H1 (cell line): ENCODE measurements at regions not wholly inside any gene's neighbourhood (a gene's known extent, or its start where the extent isn't known, plus 50 kb on each side); places are given as distances from the start of the nearest gene placed in this dataset.
A peak's percentile ranks its signal among the peaks of the same experiment; 100 is the strongest.
"Not testable (repeated sequence)": the region's sequence is repeated elsewhere in the genome, so short reads cannot be mapped to it uniquely, and the experiment has no call there.

Experiments used
- CTCF ChIA-PET: fragments of 300-600 bp; sonication (Branson Sonifier 250); formaldehyde crosslinking; loops from one replicate; lab custom pipeline; 2021; ENCODE audit not compliant: partially characterized antibody; lab: Charles Lee
- POLR2A ChIA-PET: fragments of 300-600 bp; sonication (Branson Sonifier 250); formaldehyde crosslinking; loops from one replicate; lab custom pipeline; 2021; ENCODE audit warnings: inconsistent platforms; ENCODE audit not compliant: partially characterized antibody; lab: Charles Lee
- DNase-seq, 2 experiments: peaks; one replicate each; pipeline versions ENCODE4 v3.0.0 to v3.0.0-alpha.2; 2010 to 2022; ENCODE audit warnings: low spot score in 2 of 2, low read depth in 1 of 2, mixed read lengths in 1 of 2
- FAIRE-seq: peaks from 2 replicates; lab custom pipeline; 2011; peaks lifted over from hg19 to GRCh38; lab: Jason Lieb, UNC
- H2AFZ ChIP-seq: 2 replicates; pipeline ENCODE4 v1.8.1; 2012; ENCODE audit warnings: low read length, inconsistent platforms
- H2AK5ac ChIP-seq: 2 replicates; pipeline ENCODE4 v1.6.1; 2013; ENCODE audit warnings: low read depth, low read length
- H2BK120ac ChIP-seq: replicated peaks from 2 replicates; pipeline ENCODE3; 2013; ENCODE audit warnings: low read depth, low read length, inconsistent platforms
- H2BK12ac ChIP-seq: 2 replicates; pipeline ENCODE4 v1.6.1; 2013; ENCODE audit warnings: low read depth, low read length
- H2BK15ac ChIP-seq: 2 replicates; pipeline ENCODE4 v1.6.1; 2013; ENCODE audit warnings: low read length
- H2BK20ac ChIP-seq: 2 replicates; pipeline ENCODE4 v1.6.1; 2013; ENCODE audit warnings: low read length
- H2BK5ac ChIP-seq: 2 replicates; pipeline ENCODE4 v1.6.1; 2013; ENCODE audit warnings: low read depth, low read length
- H3K14ac ChIP-seq: 2 replicates; pipeline ENCODE4 v1.6.1; 2013; ENCODE audit warnings: inconsistent platforms; ENCODE audit not compliant: insufficient read length
- H3K18ac ChIP-seq: 2 replicates; pipeline ENCODE4 v1.6.1; 2013; ENCODE audit warnings: low read length; ENCODE audit errors: extremely low read depth
- H3K23ac ChIP-seq: 2 replicates; pipeline ENCODE4 v1.6.1; 2013; ENCODE audit warnings: inconsistent platforms; ENCODE audit not compliant: insufficient read length
- H3K23me2 ChIP-seq: 2 replicates; pipeline ENCODE4 v1.6.1; 2013; ENCODE audit warnings: low read depth, low read length
- H3K27ac ChIP-seq: 2 replicates; pipeline ENCODE4 v1.6.1; 2011; ENCODE audit warnings: low read depth, low read length, inconsistent platforms
- H3K27me3 ChIP-seq, 4 experiments: replicated peaks in 1 of 4; 1 replicate in 1 of 4; 2 replicates in 3 of 4; pipeline versions ENCODE4 v1.6.1 to v1.8.1; 2011 to 2013; ENCODE audit warnings: low read length in 3 of 4, mild to moderate bottlenecking in 3 of 4, inconsistent platforms in 2 of 4, mixed read lengths in 2 of 4, moderate library complexity in 1 of 4; ENCODE audit not compliant: control insufficient read depth in 3 of 4, insufficient read depth in 3 of 4; ENCODE audit errors: extremely low read depth in 1 of 4
- H3K36me3 ChIP-seq, 4 experiments: 2 replicates each; pipeline versions ENCODE4 v1.6.1 to v1.8.1; 2011 to 2013; ENCODE audit warnings: mild to moderate bottlenecking in 4 of 4, low read length in 3 of 4, moderate library complexity in 2 of 4, control low read depth in 1 of 4, inconsistent platforms in 1 of 4; ENCODE audit not compliant: insufficient read depth in 4 of 4, control insufficient read depth in 2 of 4
- H3K4ac ChIP-seq: replicated peaks from 2 replicates; pipeline ENCODE3; 2013; ENCODE audit warnings: low read length, low read depth, mixed read lengths, inconsistent platforms; ENCODE audit not compliant: insufficient read length
- H3K4me1 ChIP-seq, 4 experiments: replicated peaks in 1 of 4; 1 replicate in 1 of 4; 2 replicates in 3 of 4; pipeline versions ENCODE4 v1.6.1 to v1.8.1; 2011 to 2013; ENCODE audit warnings: low read length in 3 of 4, inconsistent platforms in 2 of 4, mixed read lengths in 1 of 4; ENCODE audit not compliant: insufficient read depth in 4 of 4, control insufficient read depth in 3 of 4
- H3K4me2 ChIP-seq, 2 experiments: 2 replicates each; pipeline versions ENCODE4 v1.6.1 to v1.8.1; 2011 to 2013; ENCODE audit warnings: low read depth in 2 of 2, low read length in 2 of 2, control low read depth in 1 of 2, inconsistent platforms in 1 of 2, mild to moderate bottlenecking in 1 of 2; ENCODE audit not compliant: insufficient read depth in 1 of 2
- H3K4me3 ChIP-seq, 4 experiments: fragments of 200-600, 300-600 bp in 1 of 4; sonication (generic), shearing (Covaris generic), sonication (Bioruptor Twin) in 1 of 4; 2 replicates each; pipeline versions ENCODE4 v1.5.1 to v1.8.1; 2011 to 2016; ENCODE audit warnings: low read length in 4 of 4, low read depth in 3 of 4, control low read depth in 2 of 4, inconsistent platforms in 2 of 4, mild to moderate bottlenecking in 2 of 4, mixed read lengths in 1 of 4, moderate library complexity in 1 of 4; ENCODE audit not compliant: insufficient read depth in 2 of 4; ENCODE audit errors: extremely low read depth in 1 of 4
- H3K56ac ChIP-seq: replicated peaks from 2 replicates; pipeline ENCODE3; 2013; ENCODE audit warnings: low read depth, mild to moderate bottlenecking, mixed read lengths, low read length, inconsistent platforms; ENCODE audit not compliant: insufficient read length
- H3K79me1 ChIP-seq: 2 replicates; pipeline ENCODE4 v1.6.1; 2013; ENCODE audit warnings: low read depth, low read length, control low read depth
- H3K79me2 ChIP-seq, 2 experiments: 2 replicates each; pipeline versions ENCODE4 v1.6.1 to v1.8.1; 2012 to 2013; ENCODE audit warnings: low read length in 2 of 2, mild to moderate bottlenecking in 2 of 2, inconsistent platforms in 1 of 2; ENCODE audit not compliant: insufficient read depth in 2 of 2, control insufficient read depth in 1 of 2
- H3K9ac ChIP-seq, 4 experiments: replicated peaks in 1 of 4; 1 replicate in 1 of 4; 2 replicates in 3 of 4; pipeline versions ENCODE4 v1.6.1 to v1.8.1; 2011 to 2013; ENCODE audit warnings: low read depth in 3 of 4, low read length in 3 of 4, control low read depth in 2 of 4, mild to moderate bottlenecking in 2 of 4, moderate library complexity in 2 of 4, inconsistent platforms in 1 of 4; ENCODE audit errors: extremely low read depth in 1 of 4
- H3K9me3 ChIP-seq, 2 experiments: 2 replicates each; pipeline versions ENCODE4 v1.6.1 to v1.8.1; 2012 to 2013; ENCODE audit warnings: mild to moderate bottlenecking in 2 of 2, moderate library complexity in 2 of 2, control low read depth in 1 of 2, inconsistent platforms in 1 of 2, low read depth in 1 of 2, low read length in 1 of 2, mixed read lengths in 1 of 2; ENCODE audit not compliant: insufficient read depth in 2 of 2
- H4K20me1 ChIP-seq, 2 experiments: replicated peaks in 1 of 2; 2 replicates each; pipeline versions ENCODE3 to v1.8.1; 2011 to 2013; ENCODE audit warnings: inconsistent platforms in 2 of 2, low read length in 2 of 2, mild to moderate bottlenecking in 1 of 2; ENCODE audit not compliant: insufficient read depth in 2 of 2, control insufficient read depth in 1 of 2
- H4K5ac ChIP-seq: 2 replicates; pipeline ENCODE4 v1.6.1; 2013; ENCODE audit warnings: low read length, low read depth, mixed read lengths, inconsistent platforms; ENCODE audit not compliant: insufficient read length
- H4K8ac ChIP-seq: 2 replicates; pipeline ENCODE4 v1.8.0; 2013; ENCODE audit warnings: mild to moderate bottlenecking, moderate library complexity, low read length, inconsistent platforms; ENCODE audit not compliant: insufficient read depth; ENCODE audit errors: extremely low read depth
- H4K91ac ChIP-seq: replicated peaks from 2 replicates; pipeline ENCODE3; 2013; ENCODE audit warnings: low read length, mixed read lengths, inconsistent platforms; ENCODE audit not compliant: insufficient read length
- MAFK ChIP-seq: IDR thresholded peaks from 2 replicates; pipeline ENCODE4 v1.6.1; 2012; ENCODE audit warnings: low read depth, mild to moderate bottlenecking, improper control_type of control experiment, low read length
- RAD21 ChIP-seq, 2 experiments: IDR thresholded peaks in 1 of 2; conservative IDR thresholded peaks in 1 of 2; 2 replicates each; pipeline ENCODE4 v1.6.1; 2011; ENCODE audit warnings: low read depth in 2 of 2, low read length in 2 of 2, improper control_type of control experiment in 1 of 2, inconsistent platforms in 1 of 2, mild to moderate bottlenecking in 1 of 2, moderate library complexity in 1 of 2
- WGBS, 2 experiments: shearing (Covaris generic) in 1 of 2; methylation state at CpG; one replicate each; pipeline versions ENCODE4 v1.1.6 to v1.1.7; 2013 to 2015; ENCODE audit warnings: low lambda C conversion rate in 2 of 2, mixed read lengths in 2 of 2, inconsistent platforms in 1 of 2, low coverage in 1 of 2, missing lambda C conversion rate in 1 of 2; ENCODE audit not compliant: insufficient replicate concordance in 2 of 2, insufficient coverage in 1 of 2, insufficient read length in 1 of 2; ENCODE audit errors: extremely low coverage in 1 of 2, missing lambda C conversion rate in 1 of 2; 5-methylcytosine and 5-hydroxymethylcytosine counted together

- Histone ChIP-seq H2BK120ac (no peak overlapping the region), H3K23ac (no peak overlapping the region), H3K23me2 (no peaks in the 10 kb centered on the region), H3K4me3 (no peak overlapping the region), H4K91ac (no peak overlapping the region), H3K4me2 (no peak overlapping the region), H3K36me3 (no peaks in the 10 kb centered on the region), H3K79me1 (no peaks in the 10 kb centered on the region), H2AK5ac (no peak overlapping the region), H3K9ac (no peak overlapping the region), H3K18ac (no peak overlapping the region), H3K27ac (no peak overlapping the region), H3K79me2 (no peaks in the 10 kb centered on the region), H2BK15ac (no peak overlapping the region), H4K8ac (no peak overlapping the region), H4K5ac (no peak overlapping the region), H3K4me1 (no peaks in the 10 kb centered on the region), H2AFZ (no peak overlapping the region), H4K20me1 (no peaks in the 10 kb centered on the region), H3K14ac (no peak overlapping the region), H2BK5ac (no peak overlapping the region), H3K4ac (no peak overlapping the region), H3K9me3 (no peaks in the 10 kb centered on the region), H3K56ac (no peak overlapping the region), H3K27me3 (no peaks in the 10 kb centered on the region), H2BK20ac (no peak overlapping the region), H2BK12ac (no peak overlapping the region)
- 93% methylated on average over 7 of the region's 7 CpGs; no CpG with 5 or more reads in 1 of the 2 experiments for WGBS, 2 experiments
- ChIA-PET POLR2A (no interaction called here), CTCF (interaction anchor here (0.6 to 1.0 kb wide), 2 partner anchors 21 to 545 kb away, joined by 3 read pairs; no protein-coding TSS in a partner anchor)
- FAIRE-seq (no peak), DNase-seq (no peak)
- TF ChIP-seq MAFK, result peak; percentile 37; the same call in 1 of the 2 replicates
- TF ChIP-seq RAD21 (IDR thresholded peaks at IDR 0.05 in 1 of 2, conservative IDR thresholded peaks at IDR 0.05 in 1 of 2; ENCODE audit: low read depth in 2 of 2, low read length in 2 of 2), result no peak
Measured at GRCh38 chr10:8853048-8853447, 798.6 kb downstream of the GATA3 start.

GRCh38 chr10:8868924-8869323 is 814.4 kb downstream of the GATA3 start:
- POLR2A ChIA-PET, H3K9ac ChIP-seq, H2BK20ac ChIP-seq, DNase-seq, H2BK120ac ChIP-seq, H2BK15ac ChIP-seq, H2AFZ ChIP-seq, H3K79me1 ChIP-seq, H3K36me3 ChIP-seq, H3K14ac ChIP-seq, H3K23me2 ChIP-seq, H3K4ac ChIP-seq, H3K18ac ChIP-seq, H2BK12ac ChIP-seq, H3K9me3 ChIP-seq, H4K91ac ChIP-seq, H3K4me3 ChIP-seq, H3K4me1 ChIP-seq, H4K20me1 ChIP-seq, H3K23ac ChIP-seq, H3K27ac ChIP-seq, H2AK5ac ChIP-seq, H4K8ac ChIP-seq, H2BK5ac ChIP-seq, H4K5ac ChIP-seq, H3K27me3 ChIP-seq, FAIRE-seq, H3K4me2 ChIP-seq, H3K56ac ChIP-seq, H3K79me2 ChIP-seq: not testable (repeated sequence)
- no CpG with 5 or more reads among the region's 29 CpGs for WGBS, 2 experiments
- CTCF ChIA-PET, result interaction anchor here (1.2 kb wide), 1 partner anchor 27 kb away, joined by 3 read pairs; no protein-coding TSS in a partner anchor
